H54 (cell line): ENCODE measurements at regions not wholly inside any gene's neighbourhood (a gene's known extent, or its start where the extent isn't known, plus 50 kb on each side); places are given as distances from the start of the nearest gene placed in this dataset.

Source experiments
- DNase-seq: peaks from one replicate; pipeline ENCODE4 v3.0.0; 2011; ENCODE audit warnings: low spot score, mixed read lengths; ENCODE audit not compliant: insufficient read length
- FAIRE-seq: peaks from 3 replicates; lab custom pipeline; 2011; peaks lifted over from hg19 to GRCh38; lab: Jason Lieb, UNC
- POLR2A ChIP-seq: IDR thresholded peaks from 2 replicates; pipeline ENCODE4 v1.6.1; 2011; ENCODE audit warnings: low read depth, mild to moderate bottlenecking, low read length

- DNase-seq (no peak), FAIRE-seq (no peak)
- no peak for TF ChIP-seq POLR2A
Measured at GRCh38 chr3:25293736-25294135, 134.3 kb upstream of the RARB start.

- no peak for TF ChIP-seq POLR2A
- FAIRE-seq = no peak
- no peak for DNase-seq
Measured at GRCh38 chr3:25294169-25294805, 133.8 kb upstream of the RARB start.

- TF ChIP-seq POLR2A = no peak
- DNase-seq = no peak
- no peak for FAIRE-seq
Measured at GRCh38 chr3:25297667-25298585, 130.1 kb upstream of the RARB start.

- DNase-seq (no peak), FAIRE-seq (no peak)
- no peak for TF ChIP-seq POLR2A
Measured at GRCh38 chr3:25300141-25300540, 127.9 kb upstream of the RARB start.

GRCh38 chr3:25304916-25305315 lies 123.1 kb upstream of the RARB start:
- no peak for DNase-seq
- FAIRE-seq = no peak
- TF ChIP-seq POLR2A = no peak

- FAIRE-seq = no peak
- no peak for TF ChIP-seq POLR2A
- DNase-seq = no peak
Measured at GRCh38 chr3:25306066-25306465, 122.0 kb upstream of the RARB start.

- no peak for FAIRE-seq
- no peak for DNase-seq
Measured at GRCh38 chr3:25306705-25307104, 121.4 kb upstream of the RARB start.

GRCh38 chr3:25313286-25313685 lies 114.8 kb upstream of the RARB start:
- TF ChIP-seq POLR2A = no peak
- no peak for FAIRE-seq
- no peak for DNase-seq

More at GRCh38 chr3:25306705-25307104, 121.4 kb upstream of the RARB start:
- no peak for TF ChIP-seq POLR2A

GRCh38 chr3:25324954-25325655 lies 103.0 kb upstream of the RARB start:
- TF ChIP-seq POLR2A = no peak
- FAIRE-seq (no peak), DNase-seq (no peak)

GRCh38 chr3:25335356-25335755 lies 92.7 kb upstream of the RARB start:
- no peak for FAIRE-seq
- no peak for TF ChIP-seq POLR2A

GRCh38 chr3:25338158-25338725 lies 89.8 kb upstream of the RARB start:
- no peak for DNase-seq
- no peak for FAIRE-seq
- no peak for TF ChIP-seq POLR2A

More at GRCh38 chr3:25335356-25335755, 92.7 kb upstream of the RARB start:
- DNase-seq = no peak

GRCh38 chr3:25339225-25339624 lies 88.8 kb upstream of the RARB start:
- no peak for TF ChIP-seq POLR2A
- FAIRE-seq = no peak
- no peak for DNase-seq

- FAIRE-seq (no peak), DNase-seq (no peak)
- no peak for TF ChIP-seq POLR2A
Measured at GRCh38 chr3:25344670-25345069, 83.4 kb upstream of the RARB start.

GRCh38 chr3:25349095-25349494 lies 79.0 kb upstream of the RARB start:
- DNase-seq (no peak), FAIRE-seq (no peak)
- TF ChIP-seq POLR2A = no peak
